Left lung (tissue), 4 donors: ENCODE measurements at regions not wholly inside any gene's neighbourhood (a gene's known extent, or its start where the extent isn't known, plus 50 kb on each side); places are given as distances from the start of the nearest gene placed in this dataset.

Source experiments
- ATAC-seq: fragments of 200-7000 bp; cut with Tn5 transposase; one replicate; pipeline ENCODE4 v1.9.1; 2020; ENCODE audit warnings: moderate library complexity
- DNase-seq, 4 donors: peaks; one replicate each; pipeline ENCODE4 v3.0.0-alpha.2; 2013 to 2020
- H3K27ac ChIP-seq, 2 donors: fragments of 200-600 bp; sonication (generic) in 1 of 2; one replicate each; pipeline versions ENCODE4 v1.5.0 to v1.8.0; 2020 to 2021
- H3K27me3 ChIP-seq, 2 donors: fragments of 200-600 bp; sonication (generic) in 1 of 2; one replicate each; pipeline versions ENCODE4 v1.5.0 to v1.8.0; 2020 to 2021
- H3K36me3 ChIP-seq, 2 donors: fragments of 200-600 bp; sonication (generic) in 1 of 2; one replicate each; pipeline versions ENCODE4 v1.5.0 to v1.8.0; 2020 to 2021
- H3K4me1 ChIP-seq, 2 donors: fragments of 200-600 bp; one replicate each; pipeline ENCODE4 v1.8.0; 2021
- H3K4me3 ChIP-seq, 2 donors: fragments of 200-600 bp; sonication (generic) in 1 of 2; one replicate each; pipeline versions ENCODE4 v1.5.0 to v1.8.0; 2020 to 2021; ENCODE audit warnings: mild to moderate bottlenecking in 1 of 2
- H3K9me3 ChIP-seq, 2 donors: fragments of 200-600 bp; sonication (generic) in 1 of 2; one replicate each; pipeline versions ENCODE4 v1.5.0 to v1.8.0; 2020 to 2021
- CTCF ChIP-seq, 2 donors: fragments of 200-600 bp; sonication (generic) in 1 of 2; IDR thresholded peaks; one replicate each; pipeline versions ENCODE4 v1.5.0 to v1.8.0; 2021; ENCODE audit warnings: antibody characterized with exemption in 2 of 2
- intact Hi-C, 2 donors: fragments of 100-400 bp; cut with DNase I; formaldehyde crosslinking; loops; one replicate each; pipeline versions ENCODE4 v1.11.2 to v1.14.2; 2022
- donor health status: DM: no; HTN: yes; CAD: no.
- donor health status: DM: no; HTN: no; CAD: no.

- ATAC-seq (no peak), DNase-seq (no peak)
- intact Hi-C loops = no loop called here
- Histone ChIP-seq H3K4me1 (no peaks in the 10 kb centered on the region), H3K4me3 (no peak overlapping the region), H3K27me3 (no peaks in the 10 kb centered on the region), H3K36me3 (no peaks in the 10 kb centered on the region), H3K9me3 (no peaks in the 10 kb centered on the region), H3K27ac (no peak overlapping the region)
- TF ChIP-seq CTCF (IDR thresholded peaks at IDR 0.05) = no peak
Measured at GRCh38 chr7:114784746-114785145, 137.1 kb upstream of the MDFIC start.

GRCh38 chr7:114785496-114785895 lies 136.4 kb upstream of the MDFIC start:
- Histone ChIP-seq H3K27me3 (no peaks in the 10 kb centered on the region), H3K27ac (no peak overlapping the region), H3K36me3 (no peaks in the 10 kb centered on the region), H3K4me3 (no peak overlapping the region), H3K9me3 (no peaks in the 10 kb centered on the region), H3K4me1 (no peaks in the 10 kb centered on the region)
- ATAC-seq (no peak), DNase-seq (no peak)
- intact Hi-C loops = no loop called here
- no peak for TF ChIP-seq CTCF (IDR thresholded peaks at IDR 0.05)

- ATAC-seq = no peak
- Histone ChIP-seq H3K27me3 (no peaks in the 10 kb centered on the region), H3K4me3 (no peak overlapping the region), H3K4me1 (no peaks in the 10 kb centered on the region), H3K36me3 (no peaks in the 10 kb centered on the region), H3K27ac (no peak overlapping the region), H3K9me3 (no peaks in the 10 kb centered on the region)
- DNase-seq = no peak
- no peak for TF ChIP-seq CTCF (IDR thresholded peaks at IDR 0.05)
- intact Hi-C loops = no loop called here
Measured at GRCh38 chr7:114786455-114786854, 135.4 kb upstream of the MDFIC start.

GRCh38 chr7:114787556-114787955 lies 134.3 kb upstream of the MDFIC start:
- no peak for ATAC-seq
- Histone ChIP-seq H3K27me3 (no peaks in the 10 kb centered on the region), H3K36me3 (no peaks in the 10 kb centered on the region), H3K27ac (no peak overlapping the region), H3K4me3 (no peak overlapping the region), H3K9me3 (no peaks in the 10 kb centered on the region), H3K4me1 (no peaks in the 10 kb centered on the region)
- intact Hi-C loops = no loop called here
- no peak for DNase-seq
- no peak for TF ChIP-seq CTCF (IDR thresholded peaks at IDR 0.05)

- intact Hi-C loops = no loop called here
- Histone ChIP-seq H3K4me3 (no peak overlapping the region), H3K27ac (no peak overlapping the region), H3K9me3 (no peaks in the 10 kb centered on the region), H3K27me3 (no peaks in the 10 kb centered on the region), H3K4me1 (no peaks in the 10 kb centered on the region), H3K36me3 (no peaks in the 10 kb centered on the region)
- DNase-seq = no peak
- no peak for ATAC-seq
- TF ChIP-seq CTCF (IDR thresholded peaks at IDR 0.05) = no peak
Measured at GRCh38 chr7:114788706-114789105, 133.2 kb upstream of the MDFIC start.
